DMS79 treated with DMSO at 0.1 percent for 48 hours (cell line): ENCODE measurements at regions not wholly inside any gene's neighbourhood (a gene's known extent, or its start where the extent isn't known, plus 50 kb on each side); places are given as distances from the start of the nearest gene placed in this dataset.

ENCODE experiments used
- DNase-seq: peaks from one replicate; lab custom pipeline; 2025; lab: John Stamatoyannopoulos, UW

- DNase-seq: no peak
Measured at GRCh38 chr13:73517766-73518165, 459.0 kb downstream of the KLF5 start.

- DNase-seq: no peak
Measured at GRCh38 chr13:73516731-73517130, 457.9 kb downstream of the KLF5 start.

DNA sequence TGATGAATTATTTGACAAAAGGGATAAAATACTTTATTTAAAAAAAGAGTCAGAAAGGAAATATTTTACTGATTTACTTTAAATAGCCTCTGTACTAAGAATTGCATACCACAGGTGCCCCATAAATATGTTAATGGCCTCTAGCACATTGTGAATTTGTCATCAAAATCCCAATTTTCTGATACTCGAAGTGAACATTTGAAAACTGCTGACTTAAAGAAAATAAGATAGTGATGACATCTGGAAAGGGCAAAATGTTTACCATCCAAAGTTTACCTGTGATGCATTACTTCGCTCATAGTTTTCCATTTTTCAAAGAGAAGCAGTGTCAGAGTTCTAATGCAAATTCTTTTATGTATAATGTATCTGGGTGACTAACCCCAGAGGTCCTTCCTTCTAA is 455.4 kb downstream of the KLF5 start:
- no peak for DNase-seq

GRCh38 chr13:73513751-73514150 is 454.9 kb downstream of the KLF5 start:
- DNase-seq: no peak

GRCh38 chr13:73508841-73509240 is 450.0 kb downstream of the KLF5 start:
- DNase-seq: no peak

DNA sequence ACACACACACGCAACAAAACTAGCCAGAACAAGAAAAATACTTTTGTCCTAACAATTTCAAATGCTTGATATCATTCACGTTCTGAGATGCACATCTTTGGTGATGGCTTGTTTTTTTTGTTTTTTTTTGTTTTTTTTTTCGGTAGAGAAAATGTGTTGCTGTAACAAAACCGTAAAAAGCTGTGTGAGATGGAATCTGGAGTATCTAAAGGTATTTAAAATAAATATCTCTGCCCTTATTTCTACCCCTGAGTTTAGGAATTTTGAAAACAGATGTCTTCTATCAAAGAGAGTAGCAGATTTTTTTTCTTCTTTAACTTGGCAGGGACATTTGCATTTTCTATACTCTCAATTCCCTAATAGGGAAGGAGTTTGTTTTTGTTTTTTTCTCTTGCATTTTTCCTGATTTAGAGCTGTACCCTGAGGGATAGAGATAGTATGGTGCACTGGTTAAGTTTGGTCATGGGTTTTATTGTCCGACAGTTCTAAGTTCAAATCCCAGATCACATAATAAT is 446.6 kb downstream of the KLF5 start:
- no peak for DNase-seq

DNA sequence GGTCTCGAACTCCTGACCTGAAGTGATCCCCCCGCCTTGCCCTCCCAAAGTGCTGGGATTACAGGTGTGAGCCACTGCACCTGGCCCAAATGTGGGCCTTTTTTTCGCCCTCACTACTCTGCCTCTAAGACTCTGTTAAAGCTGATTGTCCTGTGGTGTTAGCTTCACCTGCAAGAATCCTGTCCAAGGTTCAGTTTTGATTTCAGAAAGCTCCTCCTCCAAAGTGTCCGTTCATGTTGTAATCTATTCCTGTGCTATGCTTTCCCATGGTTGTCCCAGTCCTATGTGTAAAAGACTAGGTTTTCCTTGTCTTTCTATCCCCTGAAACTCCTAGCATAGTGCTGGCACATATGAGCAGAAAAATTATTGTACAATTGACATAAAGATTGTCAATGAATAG is 440.9 kb downstream of the KLF5 start:
- no peak for DNase-seq

DNA sequence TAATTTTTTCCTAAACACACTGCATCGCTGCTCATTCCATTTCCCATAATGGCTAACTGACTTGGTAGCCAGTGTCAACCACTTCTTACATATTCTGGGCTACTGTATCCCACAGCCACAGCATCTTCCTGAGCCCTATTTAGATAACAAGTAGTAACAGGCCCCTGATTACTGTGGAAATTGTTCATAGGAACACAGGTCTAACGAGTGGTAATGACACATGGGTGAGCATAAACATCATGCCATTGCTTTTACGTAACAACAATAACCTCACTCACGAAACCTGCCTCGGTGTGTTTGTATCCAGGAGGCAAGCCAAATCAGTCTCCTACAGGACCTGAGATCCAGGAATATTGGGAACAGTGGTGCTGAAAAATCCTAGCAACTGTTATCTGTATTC is 438.6 kb downstream of the KLF5 start:
- no peak for DNase-seq

GRCh38 chr13:73496711-73497110 is 437.9 kb downstream of the KLF5 start:
- DNase-seq: no peak

- DNase-seq: no peak
Measured at GRCh38 chr13:73492811-73493210, 434.0 kb downstream of the KLF5 start.

GRCh38 chr13:73482556-73482955 is 423.8 kb downstream of the KLF5 start:
- no peak for DNase-seq

DNA sequence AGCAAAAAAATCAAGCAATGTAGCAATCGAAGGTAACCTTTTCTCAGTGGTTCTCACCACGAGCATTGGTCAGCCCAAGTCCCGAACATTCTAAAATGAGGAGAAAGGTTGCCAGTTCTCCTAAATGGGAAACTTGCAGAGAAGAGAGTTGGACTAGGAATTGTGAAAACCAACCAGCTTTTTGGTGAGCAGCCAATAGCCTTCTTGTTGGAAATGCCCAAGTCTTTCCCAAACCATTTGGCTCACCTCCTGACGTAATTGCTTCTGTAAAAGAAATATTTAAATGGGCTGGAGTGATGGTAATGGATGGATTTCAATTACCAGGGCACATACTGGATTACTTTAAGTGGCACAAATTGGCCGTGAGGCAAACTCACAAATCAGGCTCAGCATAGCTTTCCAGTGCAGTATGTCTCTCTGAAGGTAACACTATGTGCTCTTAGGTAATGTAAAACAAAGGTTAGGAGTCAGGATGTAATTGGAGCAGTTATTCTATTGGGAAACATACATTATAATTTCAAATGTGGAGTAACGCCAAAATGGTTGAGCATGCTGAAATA is 423.2 kb downstream of the KLF5 start:
- no peak for DNase-seq

GRCh38 chr13:73480779-73481559 is 422.2 kb downstream of the KLF5 start:
- DNase-seq: no peak

DNA sequence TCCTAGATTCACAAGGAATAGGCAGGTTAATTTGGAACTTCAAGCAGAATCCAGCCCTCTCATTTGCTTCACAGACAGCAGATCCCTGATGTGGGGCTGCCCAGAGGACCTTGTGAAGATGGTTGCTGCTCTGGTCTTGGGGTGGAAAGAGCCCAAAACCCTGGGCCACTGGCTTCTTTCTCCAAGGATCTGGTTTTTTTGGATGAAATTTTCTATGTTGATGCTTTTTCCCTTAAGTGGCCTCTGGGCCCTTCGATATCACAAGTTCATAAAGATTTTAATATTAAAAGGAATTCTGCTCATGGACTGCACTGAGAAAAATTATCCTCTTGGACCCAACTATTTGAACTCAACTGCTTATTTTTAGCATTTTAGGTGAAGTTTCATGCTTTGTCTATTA is 421.1 kb downstream of the KLF5 start:
- no peak for DNase-seq

- DNase-seq: no peak
Measured at GRCh38 chr13:73479351-73479750, 420.5 kb downstream of the KLF5 start.

DNA sequence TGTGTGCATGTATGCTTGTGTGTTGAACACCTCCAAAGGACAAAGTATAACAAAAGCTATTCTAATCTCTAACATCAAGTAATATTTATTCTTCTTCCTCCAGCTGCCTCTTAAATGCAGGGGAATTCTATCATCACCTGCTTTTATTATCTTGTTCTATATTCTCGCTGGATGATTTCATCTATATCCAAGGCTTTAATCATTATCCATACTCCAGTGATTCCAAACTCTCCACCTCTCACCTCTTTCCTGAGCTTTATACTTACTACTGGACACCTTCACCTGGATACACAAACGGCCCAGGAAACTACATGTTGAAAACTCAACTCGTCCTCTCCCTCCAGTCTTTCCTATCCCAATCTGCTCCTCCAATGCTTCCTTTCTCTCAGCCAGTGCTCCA is 418.6 kb downstream of the KLF5 start:
- DNase-seq: no peak

DNA sequence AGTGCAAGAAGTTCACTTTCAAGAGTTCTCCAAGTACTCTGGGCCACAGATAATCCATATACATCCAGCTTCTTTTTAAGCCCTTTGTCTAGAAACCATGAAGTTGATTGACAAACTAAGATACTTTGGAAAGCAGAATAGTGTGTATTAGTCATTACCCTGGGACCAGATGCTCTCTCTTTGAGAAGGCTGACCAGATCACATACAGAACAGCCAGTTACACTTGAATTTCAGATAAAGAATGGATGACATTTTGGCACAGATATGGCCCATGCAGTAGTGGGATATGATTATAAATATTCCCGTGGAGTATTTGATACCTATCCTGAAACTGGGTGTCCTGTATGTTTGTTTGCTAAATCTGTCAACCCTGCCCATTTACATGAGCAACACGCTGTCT is 414.2 kb downstream of the KLF5 start:
- no peak for DNase-seq

- DNase-seq: no peak
Measured at GRCh38 chr13:73467125-73467524, 408.3 kb downstream of the KLF5 start.

DNA sequence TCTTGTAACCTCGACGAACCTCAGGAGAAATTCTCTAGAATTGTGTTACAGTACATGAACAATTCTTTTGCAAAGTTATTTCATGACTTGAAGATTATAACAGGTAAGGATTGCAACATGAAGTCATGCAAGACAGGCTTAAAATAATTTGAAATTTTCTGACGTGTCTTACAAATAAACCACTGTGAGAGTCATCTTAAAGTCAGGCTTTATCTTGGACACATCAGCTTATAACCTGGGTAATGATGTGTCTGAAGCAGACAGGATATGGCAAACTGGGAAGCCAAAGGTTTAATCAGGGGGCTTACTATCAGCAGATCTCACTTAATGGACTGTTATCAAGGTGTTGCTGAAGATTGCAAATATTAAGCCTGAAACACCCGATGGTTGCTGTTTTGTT is 407.8 kb downstream of the KLF5 start:
- DNase-seq: no peak

- DNase-seq: no peak
Measured at GRCh38 chr13:73465617-73465971, 406.8 kb downstream of the KLF5 start.

GRCh38 chr13:73464758-73465616 is 406.2 kb downstream of the KLF5 start:
- DNase-seq: no peak

- DNase-seq: no peak
Measured at GRCh38 chr13:73462241-73462640, 403.4 kb downstream of the KLF5 start.
